GM10248 (cell line): ENCODE measurements at regions not wholly inside any gene's neighbourhood (a gene's known extent, or its start where the extent isn't known, plus 50 kb on each side); places are given as distances from the start of the nearest gene placed in this dataset.
"Not testable (repeated sequence)": the region's sequence is repeated elsewhere in the genome, so short reads cannot be mapped to it uniquely, and the experiment has no call there.

Experiments used
- CTCF ChIA-PET: fragments of 300-600 bp; sonication (Branson Sonifier 250); formaldehyde crosslinking; extraction: SDS; loops from one replicate; lab custom pipeline; 2021; ENCODE audit warnings: antibody characterized with exemption; lab: Yijun Ruan, JAX
- POLR2A ChIA-PET: fragments of 350-650 bp; sonication (Branson Sonifier 250); formaldehyde crosslinking; extraction: SDS; loops from one replicate; lab custom pipeline; 2020; ENCODE audit warnings: antibody characterized with exemption; lab: Yijun Ruan, JAX
- DNase-seq: peaks from one replicate; pipeline ENCODE4 v3.0.0; 2012; ENCODE audit errors: extremely low spot score
- TF ChIP-seq, protein P1 (sequence below): IDR thresholded peaks from 2 replicates; pipeline ENCODE4 v1.5.1; 2012; ENCODE audit warnings: mild to moderate bottlenecking, low read depth; ENCODE audit errors: extremely low read depth, missing control alignments, control extremely low read depth

DNA sequence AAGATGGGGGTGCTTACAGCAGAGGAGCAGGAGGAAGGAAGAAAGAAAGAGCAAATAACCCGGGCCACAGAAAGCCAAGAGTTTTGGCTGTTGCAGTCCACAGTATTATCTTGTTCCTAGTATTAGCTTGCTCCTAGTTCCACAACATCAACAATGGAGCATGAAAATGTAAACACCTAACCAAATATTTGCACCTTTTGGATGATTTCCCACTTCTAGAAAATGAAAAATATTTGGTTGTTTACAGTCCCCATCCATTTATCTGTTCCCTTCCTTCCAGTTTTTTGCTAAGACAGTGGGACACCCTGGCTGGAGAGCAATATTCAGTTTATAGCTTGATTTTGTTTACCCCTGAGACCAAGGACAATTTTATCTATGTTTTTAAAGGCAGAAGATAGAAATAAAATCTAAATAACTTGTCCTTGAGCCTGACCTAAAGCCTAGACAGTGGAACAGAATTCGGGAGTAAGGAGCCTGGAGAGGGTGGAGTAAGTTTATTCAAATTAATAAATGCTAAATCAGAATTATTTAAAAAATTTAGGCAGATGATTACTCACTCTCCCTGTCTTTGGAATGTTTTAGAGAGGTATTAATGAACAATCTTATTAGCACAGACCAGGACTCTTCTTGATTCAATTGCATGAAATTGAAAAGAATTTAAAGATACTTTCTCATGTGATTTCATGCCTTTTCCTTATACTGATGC is 51.6 kb downstream of the RESF1 start:
- POLR2A ChIA-PET = no interaction called here
- TF ChIP-seq, protein P1, sequence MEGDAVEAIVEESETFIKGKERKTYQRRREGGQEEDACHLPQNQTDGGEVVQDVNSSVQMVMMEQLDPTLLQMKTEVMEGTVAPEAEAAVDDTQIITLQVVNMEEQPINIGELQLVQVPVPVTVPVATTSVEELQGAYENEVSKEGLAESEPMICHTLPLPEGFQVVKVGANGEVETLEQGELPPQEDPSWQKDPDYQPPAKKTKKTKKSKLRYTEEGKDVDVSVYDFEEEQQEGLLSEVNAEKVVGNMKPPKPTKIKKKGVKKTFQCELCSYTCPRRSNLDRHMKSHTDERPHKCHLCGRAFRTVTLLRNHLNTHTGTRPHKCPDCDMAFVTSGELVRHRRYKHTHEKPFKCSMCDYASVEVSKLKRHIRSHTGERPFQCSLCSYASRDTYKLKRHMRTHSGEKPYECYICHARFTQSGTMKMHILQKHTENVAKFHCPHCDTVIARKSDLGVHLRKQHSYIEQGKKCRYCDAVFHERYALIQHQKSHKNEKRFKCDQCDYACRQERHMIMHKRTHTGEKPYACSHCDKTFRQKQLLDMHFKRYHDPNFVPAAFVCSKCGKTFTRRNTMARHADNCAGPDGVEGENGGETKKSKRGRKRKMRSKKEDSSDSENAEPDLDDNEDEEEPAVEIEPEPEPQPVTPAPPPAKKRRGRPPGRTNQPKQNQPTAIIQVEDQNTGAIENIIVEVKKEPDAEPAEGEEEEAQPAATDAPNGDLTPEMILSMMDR = no peak
- no peak for DNase-seq
- CTCF ChIA-PET = no interaction called here

DNA sequence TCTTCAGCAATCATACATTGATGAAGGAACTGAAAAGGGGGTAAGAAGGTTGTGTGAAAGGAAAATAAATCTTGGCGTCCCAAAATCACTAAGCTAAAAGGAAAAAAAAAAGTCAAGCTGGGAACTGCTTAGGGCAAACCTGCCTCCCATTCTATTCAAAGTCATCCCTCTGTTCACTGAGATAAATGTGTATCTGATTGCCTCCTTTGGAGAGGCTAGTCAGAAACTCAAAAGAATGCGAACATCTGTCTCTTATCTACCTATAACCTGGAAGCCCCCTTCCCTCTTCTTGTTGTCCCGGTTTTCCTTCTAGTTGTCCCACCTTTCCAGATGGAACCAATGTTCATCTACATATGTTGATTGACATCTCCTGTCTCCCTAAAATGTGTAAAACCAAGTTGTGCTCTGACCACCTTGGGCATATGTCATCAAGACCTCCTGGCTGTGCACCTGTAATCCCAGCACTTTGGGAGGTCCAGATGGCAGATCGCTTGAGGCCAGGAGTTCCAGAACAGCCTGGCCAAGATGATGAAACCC is 53.1 kb downstream of the RESF1 start:
- no peak for DNase-seq
- ChIA-PET POLR2A (no interaction called here), CTCF (no interaction called here)
- TF ChIP-seq, protein P1 = no peak

DNA sequence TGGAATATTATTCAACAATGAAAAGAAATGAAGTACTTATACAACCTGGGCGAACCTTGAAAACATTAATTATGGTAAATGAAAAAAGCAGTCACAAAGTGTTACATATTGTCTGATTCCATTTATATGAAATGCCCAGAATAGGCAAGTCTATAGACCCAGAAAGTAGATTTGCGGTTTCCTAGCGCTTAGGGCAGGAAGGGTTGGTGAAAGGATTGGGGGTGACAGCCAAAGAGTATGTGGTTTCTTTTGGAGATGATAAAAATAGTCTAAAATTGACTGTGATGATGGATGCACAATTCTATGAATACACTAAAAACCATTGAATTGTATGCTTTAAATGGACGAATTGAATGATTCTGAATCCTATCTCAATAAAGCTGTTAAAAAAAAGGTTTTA is 55.8 kb downstream of the RESF1 start:
- ChIA-PET CTCF (interaction anchor here (1.1 kb wide), 1 partner anchor 333 kb away, joined by 3 read pairs; no protein-coding TSS in a partner anchor), POLR2A (no interaction called here)
- no peak for DNase-seq
- TF ChIP-seq, protein P1 = no peak

DNA sequence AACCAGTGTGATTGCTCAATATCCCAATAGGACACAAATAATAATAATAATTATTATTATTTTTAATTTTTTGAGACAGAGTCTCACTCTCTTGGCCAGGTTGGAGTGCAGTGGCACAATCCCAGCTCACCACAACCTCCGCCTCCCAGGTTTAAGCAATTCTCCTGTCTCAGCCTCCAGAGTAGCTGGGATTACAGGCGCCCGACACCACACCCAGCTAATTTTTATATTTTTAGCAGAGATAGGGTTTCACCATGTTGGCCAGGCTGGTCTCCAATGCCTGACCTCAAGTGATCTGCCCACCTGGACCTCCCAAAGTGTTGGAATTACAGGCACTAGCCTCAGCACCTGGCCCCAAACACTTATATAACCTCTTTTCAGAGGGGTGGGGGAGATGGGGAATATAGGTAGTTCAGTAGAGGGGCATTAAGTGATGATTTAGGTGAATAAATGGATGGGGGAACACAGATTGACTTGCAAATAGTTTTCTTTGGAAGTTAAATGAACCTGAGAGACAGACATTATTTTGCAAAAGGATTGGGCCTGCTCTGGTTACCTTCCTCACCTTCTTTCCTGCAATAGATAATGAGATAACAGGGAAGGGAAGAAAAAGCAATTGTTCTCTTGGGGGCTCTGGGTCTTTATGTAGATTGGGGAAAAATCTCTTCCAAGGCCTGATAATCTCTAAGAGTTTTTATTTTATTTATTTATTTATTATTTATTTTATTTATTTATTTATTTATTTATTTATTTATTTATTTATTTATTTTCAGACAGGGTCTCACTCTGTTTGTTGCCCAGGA is 57.7 kb downstream of the RESF1 start:
- ChIA-PET CTCF (no interaction called here), POLR2A (no interaction called here)
- no peak for DNase-seq
- TF ChIP-seq, protein P1 = no peak

DNA sequence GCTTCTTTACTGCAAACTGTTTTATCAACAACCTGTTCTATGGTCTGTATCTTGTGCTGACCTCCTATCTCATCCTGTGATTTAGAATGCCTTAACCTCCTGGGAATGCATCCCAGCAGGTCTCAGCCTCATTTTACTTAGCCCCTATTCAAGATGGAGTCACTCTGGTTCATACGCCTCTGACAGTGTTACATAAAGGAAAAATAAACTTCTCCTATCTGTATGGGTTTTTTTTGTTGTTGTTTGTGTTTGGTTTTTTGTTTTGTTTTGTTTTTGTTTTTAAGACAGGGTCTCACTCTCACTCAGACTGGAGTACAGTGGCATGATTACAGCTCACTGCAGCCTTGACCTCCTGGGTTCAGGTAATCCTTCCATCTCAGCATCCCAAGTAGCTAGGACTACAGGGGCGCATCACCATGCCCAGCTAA is 62.1 kb downstream of the RESF1 start:
- DNase-seq = no peak
- ChIA-PET POLR2A (no interaction called here), CTCF (interaction anchor here (1.0 kb wide), 1 partner anchor 189 kb away, joined by 3 read pairs; no protein-coding TSS in a partner anchor)
- TF ChIP-seq, protein P1 = no peak

DNA sequence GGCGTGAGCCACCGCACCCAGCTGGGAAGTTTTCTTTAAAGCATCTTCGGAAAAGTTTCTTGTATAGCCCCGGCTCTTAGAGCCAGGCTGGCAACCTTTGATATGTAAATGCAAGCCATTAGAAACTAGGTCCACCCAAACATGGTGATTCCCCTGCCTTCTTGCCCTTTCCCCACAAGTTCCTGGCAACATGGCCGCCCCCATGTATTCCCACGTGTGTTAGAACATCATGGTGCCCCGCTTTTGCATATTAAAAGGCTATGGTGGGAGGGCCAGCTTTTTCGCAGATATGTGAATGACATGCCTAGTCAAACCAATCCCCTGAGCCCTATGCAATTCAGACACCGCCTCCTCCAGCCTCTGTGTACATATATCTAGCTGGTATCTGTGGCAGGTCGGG is 63.2 kb downstream of the RESF1 start:
- POLR2A ChIA-PET, DNase-seq: not testable (repeated sequence)
- CTCF ChIA-PET = interaction anchor here (1.0 to 1.4 kb wide), 4 partner anchors 15 to 190 kb away, joined by 3 to 4 read pairs (median 3); no protein-coding TSS in a partner anchor

DNA sequence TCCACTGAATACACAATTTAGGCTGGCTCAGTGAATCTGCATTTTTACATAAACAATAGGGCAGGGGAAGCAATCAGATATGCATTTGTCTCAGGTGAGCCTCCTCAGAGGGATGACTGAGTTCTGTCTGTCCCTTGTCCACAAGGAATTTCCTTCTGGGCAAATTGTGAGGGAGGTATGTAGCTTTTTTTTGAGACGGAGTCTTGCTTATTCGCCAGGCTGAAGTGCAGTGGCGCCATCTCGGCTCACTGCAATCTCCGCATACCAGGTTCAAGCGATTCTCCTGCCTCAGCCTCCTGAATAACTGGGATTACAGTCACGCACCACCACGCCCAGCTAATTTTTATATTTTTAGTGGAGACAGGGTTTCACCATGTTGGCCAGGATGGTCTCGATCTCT is 64.6 kb downstream of the RESF1 start:
- POLR2A ChIA-PET, DNase-seq, CTCF ChIA-PET: not testable (repeated sequence)
